GM12875 (cell line): ENCODE measurements at regions not wholly inside any gene's neighbourhood (a gene's known extent, or its start where the extent isn't known, plus 50 kb on each side); places are given as distances from the start of the nearest gene placed in this dataset.
"Not testable (repeated sequence)": the region's sequence is repeated elsewhere in the genome, so short reads cannot be mapped to it uniquely, and the experiment has no call there.

Experiments used
- H3K4me3 ChIP-seq: one replicate; pipeline ENCODE4 v1.5.1; 2011; ENCODE audit warnings: low read depth, low read length, control low read depth
- TF ChIP-seq, protein P1 (sequence below): IDR thresholded peaks from 2 replicates; pipeline ENCODE4 v1.5.1; 2011; ENCODE audit warnings: low read depth, mild to moderate bottlenecking, control low read depth, inconsistent platforms, low read length, moderate library complexity, borderline replicate concordance; ENCODE audit not compliant: insufficient read depth

DNA sequence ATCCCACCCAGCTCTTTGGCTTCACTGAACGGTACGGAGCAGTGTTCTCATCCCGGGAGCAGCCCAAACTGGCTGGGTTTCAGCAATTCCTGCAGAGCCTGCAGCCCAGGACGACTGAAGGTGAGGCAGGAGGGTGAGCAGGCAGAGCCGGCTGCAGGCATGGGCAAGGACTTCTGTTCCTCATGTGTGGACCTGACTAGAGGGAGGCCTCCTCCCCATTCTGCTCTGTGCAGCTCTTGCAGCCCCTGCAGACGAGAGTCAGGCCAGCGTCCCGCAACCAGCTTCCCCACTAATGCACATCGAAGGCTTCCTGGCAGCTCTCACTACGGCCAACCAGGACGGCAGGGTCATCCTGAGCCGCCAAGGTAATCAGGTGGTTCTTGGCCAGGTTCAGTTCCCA lies 97.8 kb upstream of the PZP start:
- H3K4me3 ChIP-seq = not testable (repeated sequence)

DNA sequence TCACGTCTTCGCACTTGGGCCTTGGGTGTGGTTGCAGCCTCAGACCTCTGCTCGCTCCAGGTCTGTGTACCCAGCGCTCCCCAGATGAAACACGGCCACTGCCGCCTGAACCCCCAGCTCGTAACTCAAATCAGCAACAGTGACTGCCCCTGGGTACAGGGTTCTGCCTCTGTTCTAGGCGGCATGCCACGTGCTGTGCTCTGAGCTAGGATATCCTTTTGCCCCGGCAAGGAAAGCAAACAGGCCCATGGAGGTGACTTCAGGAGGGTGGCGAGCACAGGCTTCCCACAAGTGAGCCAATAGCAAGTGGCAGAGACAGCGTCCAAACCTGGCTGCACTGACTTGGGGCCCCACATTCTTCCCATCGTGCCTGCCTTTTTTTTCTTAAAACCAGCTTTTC lies 96.3 kb upstream of the PZP start:
- not testable (repeated sequence) for H3K4me3 ChIP-seq

DNA sequence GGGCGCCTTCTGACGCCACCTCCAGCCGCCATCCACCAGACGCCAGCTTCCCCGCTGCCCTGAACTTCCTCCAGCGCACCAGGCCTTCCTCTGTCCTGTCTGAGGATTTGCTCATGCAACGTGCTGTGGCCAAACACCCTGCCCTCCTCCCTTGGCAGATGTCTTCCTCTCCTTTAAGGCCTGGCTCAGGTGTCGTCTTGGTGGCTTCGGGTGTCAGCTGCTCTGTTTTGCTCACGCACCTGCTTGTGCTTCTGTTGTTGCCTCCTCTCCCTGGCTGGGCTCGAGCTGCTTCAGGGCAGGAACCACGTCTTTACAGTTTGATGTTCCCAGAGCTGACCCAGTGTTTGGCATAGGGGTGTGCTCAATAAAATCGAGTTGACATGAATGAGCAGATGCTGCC lies 87.7 kb upstream of the PZP start:
- H3K4me3 ChIP-seq = not testable (repeated sequence)

DNA sequence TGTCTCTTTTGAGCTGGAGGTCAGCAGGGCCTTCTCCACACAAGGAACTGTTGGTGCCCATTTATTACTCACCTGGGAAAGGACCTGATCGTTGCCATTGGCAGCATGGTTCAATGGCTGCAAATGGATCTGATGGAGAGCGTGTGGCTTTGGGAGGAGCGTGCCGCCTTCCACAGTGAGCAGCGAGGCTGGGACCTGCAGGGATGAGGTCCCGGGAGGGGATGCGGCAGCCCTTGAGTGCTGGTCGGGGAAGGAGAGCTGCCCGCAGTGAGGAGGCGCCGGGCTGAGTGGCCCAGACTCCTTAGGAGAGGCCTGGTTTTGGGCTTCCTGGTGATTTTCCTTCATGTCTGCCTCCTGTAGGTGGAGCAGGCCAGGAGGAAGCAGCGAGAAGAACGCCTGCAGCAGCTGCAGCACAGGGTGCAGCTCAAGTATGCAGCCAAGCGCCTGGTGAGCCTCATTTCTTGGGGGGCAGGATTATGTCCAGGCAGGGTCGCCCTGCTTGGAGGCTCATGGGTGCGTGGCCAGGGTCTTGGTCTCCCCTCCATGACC lies 86.0 kb upstream of the PZP start:
- H3K4me3 ChIP-seq = not testable (repeated sequence)

DNA sequence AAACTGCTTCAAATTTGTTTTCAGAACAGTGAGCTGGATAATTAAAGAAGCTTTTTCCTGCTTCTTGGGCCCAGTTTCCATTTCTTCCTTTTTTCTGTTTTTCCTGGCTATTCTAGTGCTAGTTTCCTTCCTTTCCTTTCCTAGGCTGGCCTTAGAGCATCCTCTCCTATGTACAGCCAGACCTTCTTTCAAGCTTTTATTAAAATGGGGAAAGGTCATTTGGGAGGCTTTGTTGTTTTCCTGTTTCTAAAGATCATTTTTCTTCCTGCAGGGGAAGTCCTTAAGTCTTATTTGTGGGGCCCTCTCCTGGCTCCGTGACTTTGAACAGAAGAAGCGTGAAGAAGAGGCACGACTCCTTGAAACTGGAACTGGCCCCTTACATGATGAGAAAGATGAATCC lies 85.2 kb upstream of the PZP start:
- H3K4me3 ChIP-seq = not testable (repeated sequence)

DNA sequence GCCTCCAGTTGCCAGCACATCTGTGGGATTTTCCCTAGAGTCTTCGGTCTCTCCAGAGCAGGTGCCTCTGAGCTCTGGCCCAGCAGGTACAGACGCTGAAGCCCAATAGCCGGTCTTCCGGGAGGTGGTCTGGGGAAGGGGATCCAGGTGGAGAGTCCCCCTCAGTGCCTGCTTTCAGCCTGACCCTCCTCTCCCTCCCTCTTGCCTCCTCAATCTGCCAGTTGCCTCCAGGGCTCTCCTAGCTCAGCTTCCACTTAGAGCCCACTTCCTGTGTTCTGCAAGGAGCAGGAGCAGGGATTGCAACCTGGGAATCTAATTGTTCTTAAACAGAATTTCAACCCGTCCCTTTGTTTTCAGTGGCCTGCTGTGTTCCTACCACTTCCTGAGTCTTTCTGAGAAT lies 81.8 kb upstream of the PZP start:
- H3K4me3 ChIP-seq = not testable (repeated sequence)

DNA sequence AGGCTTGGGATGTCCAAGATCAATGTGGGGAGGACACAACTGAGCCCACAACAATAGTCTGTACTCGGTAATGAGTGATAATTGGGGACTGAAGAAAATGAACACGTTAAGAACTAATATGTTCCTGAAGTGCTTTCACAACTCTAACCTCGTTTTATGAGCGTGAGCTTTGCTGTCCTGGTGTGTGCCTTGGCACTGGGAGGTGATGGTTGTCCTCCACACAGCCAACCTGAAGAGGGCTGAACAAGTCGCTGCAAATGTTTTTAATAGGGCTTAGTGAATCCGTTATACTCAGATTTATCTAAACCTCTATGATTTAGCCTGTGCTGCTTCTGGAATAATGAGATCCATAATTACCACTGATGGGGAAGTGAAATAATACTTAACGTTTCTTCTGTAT lies 76.5 kb upstream of the PZP start:
- H3K4me3 ChIP-seq = not testable (repeated sequence)

DNA sequence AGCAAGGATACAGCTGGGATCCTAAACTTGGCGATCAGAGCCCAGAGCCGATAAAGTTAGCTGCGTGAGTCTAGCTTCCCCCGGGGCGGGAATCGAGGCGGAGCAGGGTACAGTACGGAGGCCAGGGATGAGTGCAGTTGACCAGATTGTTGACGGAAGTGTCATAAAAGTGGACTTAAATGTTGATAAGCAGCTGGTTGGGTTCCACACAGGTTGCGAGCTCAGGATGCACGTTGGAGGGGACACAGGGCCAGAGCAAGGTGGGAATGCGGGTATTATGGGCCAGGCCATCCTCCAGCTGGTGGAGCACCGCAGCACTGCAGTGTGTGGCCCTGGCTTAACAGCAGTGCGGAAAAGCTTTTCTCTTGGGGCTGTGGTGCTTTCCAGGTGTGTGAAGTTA lies 76.0 kb upstream of the PZP start:
- peak overlapping the region; percentile 62 for H3K4me3 ChIP-seq

DNA sequence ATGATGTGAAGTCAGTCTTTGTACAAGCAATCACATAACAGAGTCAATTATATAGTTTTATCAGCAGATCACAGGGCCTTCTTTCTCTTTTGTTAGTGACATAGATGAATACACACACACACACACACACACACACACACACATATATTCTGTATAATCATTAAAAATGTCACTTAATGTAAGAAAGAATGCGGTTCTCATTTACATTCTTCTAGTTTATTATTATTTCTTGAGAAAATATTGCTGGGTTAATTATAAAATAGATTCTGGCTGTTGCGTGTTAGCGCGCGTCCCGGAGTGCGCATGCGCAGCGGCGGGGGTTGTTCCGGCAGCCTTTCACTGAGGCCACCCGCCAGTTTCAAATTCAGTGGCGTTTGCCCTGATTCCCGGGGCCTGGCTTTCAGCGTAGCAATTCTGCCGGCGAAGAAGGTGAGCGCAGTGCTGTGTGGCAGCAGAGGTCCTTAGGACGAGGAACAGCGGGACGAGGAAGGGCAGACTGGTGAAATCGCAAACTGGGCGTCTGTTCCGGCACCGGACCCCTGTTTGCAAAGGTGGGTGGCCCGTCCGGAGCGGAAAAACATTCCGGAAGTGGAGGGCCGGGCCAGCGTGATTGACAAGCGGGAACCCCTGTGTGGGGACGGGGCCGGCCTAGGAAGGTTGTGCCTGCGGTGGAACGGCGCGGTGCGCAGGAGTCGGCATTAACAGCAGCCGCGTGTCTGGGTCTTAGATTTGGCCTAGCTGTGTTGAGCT lies 75.3 kb upstream of the PZP start:
- H3K4me3 ChIP-seq = peak overlapping the region; percentile 62

DNA sequence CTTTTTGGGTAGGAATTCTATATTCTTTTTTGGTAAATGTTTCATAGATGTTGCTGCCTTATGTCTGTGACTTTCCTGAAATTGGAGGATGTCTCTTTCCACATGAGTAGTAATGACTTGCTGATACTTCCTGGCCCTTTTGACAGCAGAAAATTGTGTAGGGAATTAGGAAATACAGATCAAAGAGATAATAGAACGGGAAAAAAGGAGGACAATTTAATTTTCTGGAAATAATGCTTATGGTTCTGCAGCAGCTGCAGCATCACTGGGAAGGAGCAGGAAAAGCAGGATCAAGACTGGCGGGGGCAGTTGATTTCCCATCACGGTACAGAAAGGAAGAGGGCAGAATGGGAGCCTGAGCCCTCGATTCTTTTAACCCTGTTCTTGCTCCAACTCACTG lies 68.8 kb upstream of the PZP start:
- TF ChIP-seq, protein P1, sequence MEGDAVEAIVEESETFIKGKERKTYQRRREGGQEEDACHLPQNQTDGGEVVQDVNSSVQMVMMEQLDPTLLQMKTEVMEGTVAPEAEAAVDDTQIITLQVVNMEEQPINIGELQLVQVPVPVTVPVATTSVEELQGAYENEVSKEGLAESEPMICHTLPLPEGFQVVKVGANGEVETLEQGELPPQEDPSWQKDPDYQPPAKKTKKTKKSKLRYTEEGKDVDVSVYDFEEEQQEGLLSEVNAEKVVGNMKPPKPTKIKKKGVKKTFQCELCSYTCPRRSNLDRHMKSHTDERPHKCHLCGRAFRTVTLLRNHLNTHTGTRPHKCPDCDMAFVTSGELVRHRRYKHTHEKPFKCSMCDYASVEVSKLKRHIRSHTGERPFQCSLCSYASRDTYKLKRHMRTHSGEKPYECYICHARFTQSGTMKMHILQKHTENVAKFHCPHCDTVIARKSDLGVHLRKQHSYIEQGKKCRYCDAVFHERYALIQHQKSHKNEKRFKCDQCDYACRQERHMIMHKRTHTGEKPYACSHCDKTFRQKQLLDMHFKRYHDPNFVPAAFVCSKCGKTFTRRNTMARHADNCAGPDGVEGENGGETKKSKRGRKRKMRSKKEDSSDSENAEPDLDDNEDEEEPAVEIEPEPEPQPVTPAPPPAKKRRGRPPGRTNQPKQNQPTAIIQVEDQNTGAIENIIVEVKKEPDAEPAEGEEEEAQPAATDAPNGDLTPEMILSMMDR = no peak
- no peak overlapping the region for H3K4me3 ChIP-seq

DNA sequence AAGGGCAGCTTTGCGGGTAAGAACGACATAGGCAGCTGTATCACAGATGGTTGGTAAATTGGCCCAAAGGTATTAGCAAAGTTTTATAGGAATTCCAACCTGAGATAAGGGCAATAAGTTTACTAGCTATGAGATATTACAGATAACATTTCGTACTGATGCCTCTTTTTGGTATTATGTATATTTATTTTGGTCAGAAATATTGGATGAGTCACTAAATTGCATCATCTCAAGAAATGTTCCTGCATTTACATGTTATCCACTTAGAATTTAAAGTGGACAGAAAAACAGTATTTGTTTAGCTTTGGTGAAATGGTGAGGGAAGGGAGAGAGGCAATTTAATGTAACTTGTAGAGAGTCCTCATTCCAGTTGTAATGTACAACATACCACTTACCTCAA lies 65.1 kb upstream of the PZP start:
- H3K4me3 ChIP-seq = no peak overlapping the region
- TF ChIP-seq, protein P1 = no peak

DNA sequence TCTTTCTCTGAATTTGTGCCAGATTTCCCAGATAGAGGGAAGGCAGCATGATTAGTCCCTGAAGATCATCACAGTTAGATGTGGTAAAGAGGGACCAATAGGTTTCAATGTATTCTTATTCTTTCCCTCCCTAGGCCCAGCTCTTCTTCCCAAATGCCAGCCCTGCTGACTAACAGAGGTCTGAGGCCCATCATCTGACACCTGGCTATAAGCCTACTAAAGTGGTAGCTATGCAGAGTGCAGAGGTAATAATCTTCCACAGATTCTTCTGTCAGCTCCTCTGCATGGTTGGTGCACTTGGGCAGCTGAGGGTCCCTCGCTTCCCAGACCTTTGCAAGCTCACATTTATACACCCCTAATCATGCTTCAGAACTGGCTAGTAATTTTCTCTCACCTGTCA lies 63.7 kb upstream of the PZP start:
- TF ChIP-seq, protein P1 = no peak
- no peak overlapping the region for H3K4me3 ChIP-seq
